GM23338 (cell line): ENCODE measurements at regions not wholly inside any gene's neighbourhood (a gene's known extent, or its start where the extent isn't known, plus 50 kb on each side); places are given as distances from the start of the nearest gene placed in this dataset.

Source experiments
- ATAC-seq: fragments of 200-7000 bp; cut with Tn5 transposase; 3 replicates; pipeline ENCODE4 v1.9.1; 2020
- DNase-seq: peaks from one replicate; pipeline ENCODE4 v3.0.0-alpha.2; 2015; ENCODE audit warnings: low spot score
- H2AFZ ChIP-seq: fragments of 200-600 bp; sonication (generic); 2 replicates; pipeline ENCODE4 v1.8.0; 2016; ENCODE audit warnings: antibody characterized with exemption, mild to moderate bottlenecking, moderate library complexity
- H3F3A ChIP-seq: fragments of 200-600 bp; sonication (generic); replicated peaks from 2 replicates; pipeline ENCODE4 v1.8.0; 2017; ENCODE audit warnings: antibody characterized with exemption, mixed run types, low read depth
- H3K27ac ChIP-seq: fragments of 200-600 bp; sonication (generic); 2 replicates; pipeline ENCODE4 v1.6.1; 2016; ENCODE audit warnings: low read depth
- H3K27me3 ChIP-seq: fragments of 200-600 bp; sonication (generic); 2 replicates; pipeline ENCODE4 v1.8.0; 2016; ENCODE audit warnings: mild to moderate bottlenecking, mixed run types, moderate library complexity; ENCODE audit not compliant: insufficient read depth
- H3K36me3 ChIP-seq: fragments of 200-600 bp; sonication (generic); 2 replicates; pipeline ENCODE4 v1.8.0; 2016; ENCODE audit warnings: mild to moderate bottlenecking; ENCODE audit not compliant: insufficient read depth
- H3K4me1 ChIP-seq: fragments of 200-600 bp; sonication (generic); 2 replicates; pipeline ENCODE4 v1.8.0; 2016; ENCODE audit warnings: mild to moderate bottlenecking, moderate library complexity; ENCODE audit not compliant: insufficient read depth
- H3K4me2 ChIP-seq: fragments of 200-600 bp; sonication (generic); 2 replicates; pipeline ENCODE4 v1.7.1; 2017; ENCODE audit warnings: mixed run types
- H3K4me3 ChIP-seq: fragments of 200-600 bp; sonication (generic); 2 replicates; pipeline ENCODE4 v1.6.1; 2016; ENCODE audit warnings: mixed run types
- H3K79me2 ChIP-seq: fragments of 200-600 bp; sonication (generic); replicated peaks from 2 replicates; pipeline ENCODE4 v1.8.0; 2017; ENCODE audit warnings: mild to moderate bottlenecking; ENCODE audit not compliant: insufficient read depth
- H3K9me2 ChIP-seq: fragments of 200-600 bp; sonication (generic); 2 replicates; pipeline ENCODE4 v1.8.0; 2017; ENCODE audit not compliant: insufficient read depth
- H4K20me1 ChIP-seq: fragments of 200-600 bp; sonication (generic); replicated peaks from 2 replicates; pipeline ENCODE4 v1.8.0; 2017; ENCODE audit warnings: mild to moderate bottlenecking; ENCODE audit not compliant: insufficient read depth
- H3K27ac Mint-ChIP-seq: 2 replicates; pipeline ENCODE4 v1.8.0; 2020; ENCODE audit warnings: inconsistent platforms, mild to moderate bottlenecking, moderate library complexity, mixed read lengths
- H3K27me3 Mint-ChIP-seq: 3 replicates; pipeline ENCODE4 v1.8.0; 2022; ENCODE audit warnings: low read depth, mild to moderate bottlenecking, moderate library complexity, mixed read lengths, inconsistent platforms; ENCODE audit not compliant: insufficient read depth, poor library complexity
- H3K36me3 Mint-ChIP-seq: 3 replicates; pipeline ENCODE4 v1.8.0; 2021; ENCODE audit warnings: low read depth, mild to moderate bottlenecking, inconsistent platforms, moderate library complexity, mixed read lengths
- H3K4me1 Mint-ChIP-seq: 3 replicates; pipeline ENCODE4 v1.8.0; 2020; ENCODE audit warnings: mild to moderate bottlenecking, inconsistent platforms, mixed read lengths
- H3K4me3 Mint-ChIP-seq: 3 replicates; pipeline ENCODE4 v1.8.0; 2021; ENCODE audit warnings: moderate library complexity, mild to moderate bottlenecking, inconsistent platforms, mixed read lengths
- H3K9me3 Mint-ChIP-seq: 3 replicates; pipeline ENCODE4 v1.8.0; 2020; ENCODE audit warnings: moderate library complexity, mild to moderate bottlenecking, inconsistent platforms, mixed read lengths
- CREB1 ChIP-seq: fragments of 250-450 bp; sonication (Bioruptor Pico); IDR thresholded peaks from 2 replicates; pipeline ENCODE4 v1.5.0; 2020; ENCODE audit warnings: low read depth, mild to moderate bottlenecking, moderate library complexity
- EZH2 ChIP-seq: fragments of 200-600 bp; sonication (generic); IDR thresholded peaks from one replicate; pipeline ENCODE4 v1.8.0; 2017; ENCODE audit warnings: antibody characterized with exemption, mild to moderate bottlenecking, low read depth; ENCODE audit not compliant: unreplicated experiment
- JUNB ChIP-seq: IDR thresholded peaks from one replicate; pipeline ENCODE4 v1.6.1; 2016; ENCODE audit warnings: antibody characterized with exemption; ENCODE audit not compliant: unreplicated experiment
- NANOG ChIP-seq: IDR thresholded peaks from 2 replicates; pipeline ENCODE4 v1.6.1; 2016; ENCODE audit warnings: antibody characterized with exemption, borderline replicate concordance
- POLR2AphosphoS5 ChIP-seq: IDR thresholded peaks from 2 replicates; pipeline ENCODE4 v1.6.1; 2016; ENCODE audit warnings: antibody characterized with exemption, low read depth
- REST ChIP-seq: IDR thresholded peaks from one replicate; pipeline ENCODE4 v1.6.1; 2018; ENCODE audit warnings: antibody characterized with exemption; ENCODE audit not compliant: unreplicated experiment
- ZNF114 ChIP-seq: fragments of 250-450 bp; sonication (Bioruptor Pico); IDR thresholded peaks from 2 replicates; pipeline ENCODE4 v1.5.0; 2020; ENCODE audit warnings: mild to moderate bottlenecking, moderate library complexity
- ZNF331 ChIP-seq: fragments of 250-450 bp; sonication (Bioruptor Pico); IDR thresholded peaks from 2 replicates; pipeline ENCODE4 v1.5.0; 2020; ENCODE audit warnings: low read depth, mild to moderate bottlenecking, moderate library complexity
- TF ChIP-seq, protein P1 (sequence below): IDR thresholded peaks from 2 replicates; pipeline ENCODE4 v1.6.1; 2016; ENCODE audit warnings: antibody characterized with exemption
- TF ChIP-seq, protein P2 (sequence below): fragments of 250-450 bp; sonication (Bioruptor Pico); IDR thresholded peaks from 2 replicates; pipeline ENCODE4 v1.5.0; 2020; ENCODE audit warnings: mild to moderate bottlenecking, moderate library complexity

DNA sequence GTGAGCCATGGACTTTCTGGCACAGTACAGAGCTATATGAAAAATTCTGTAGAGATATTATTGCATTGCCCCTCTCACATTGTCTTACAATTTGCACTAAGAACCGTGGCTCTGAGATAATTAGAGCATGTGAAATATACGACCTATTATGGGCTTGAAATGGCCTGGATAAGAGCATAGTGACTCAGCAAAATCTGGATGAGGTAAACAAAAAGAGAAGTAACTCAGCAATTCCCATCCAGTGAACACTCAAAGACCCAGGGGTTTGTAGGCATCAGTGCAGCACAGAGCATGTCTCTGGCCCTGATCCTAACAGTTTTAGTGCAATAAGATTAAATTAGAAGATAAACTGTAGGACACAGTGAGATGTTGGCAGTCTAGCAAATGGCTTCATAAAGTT is 317.2 kb upstream of the MYOCD start:
- H3K36me3 ChIP-seq = no peaks in the 10 kb centered on the region
- H3K4me1 ChIP-seq = no peaks in the 10 kb centered on the region
- Mint-ChIP-seq H3K4me3 (no peak overlapping the region), H3K27me3 (peaks cover 3% of the 10 kb centered on the region), H3K27ac (peak overlapping the region; percentile 69; the same call in 1 of the 2 replicates), H3K36me3 (no peaks in the 10 kb centered on the region), H3K9me3 (no peaks in the 10 kb centered on the region; the same call in 2 of the 3 replicates), H3K4me1 (no peaks in the 10 kb centered on the region)
- peaks cover 9% of the 10 kb centered on the region for H3K9me2 ChIP-seq
- no peak overlapping the region for H3K27ac ChIP-seq
- no peaks in the 10 kb centered on the region for H4K20me1 ChIP-seq
- no peak for ATAC-seq
- no peaks in the 10 kb centered on the region for H3F3A ChIP-seq
- TF ChIP-seq EZH2 (no peak), CREB1 (CRISPR knock-in tag) (no peak), POLR2AphosphoS5 (no peak)
- TF ChIP-seq, protein P1, sequence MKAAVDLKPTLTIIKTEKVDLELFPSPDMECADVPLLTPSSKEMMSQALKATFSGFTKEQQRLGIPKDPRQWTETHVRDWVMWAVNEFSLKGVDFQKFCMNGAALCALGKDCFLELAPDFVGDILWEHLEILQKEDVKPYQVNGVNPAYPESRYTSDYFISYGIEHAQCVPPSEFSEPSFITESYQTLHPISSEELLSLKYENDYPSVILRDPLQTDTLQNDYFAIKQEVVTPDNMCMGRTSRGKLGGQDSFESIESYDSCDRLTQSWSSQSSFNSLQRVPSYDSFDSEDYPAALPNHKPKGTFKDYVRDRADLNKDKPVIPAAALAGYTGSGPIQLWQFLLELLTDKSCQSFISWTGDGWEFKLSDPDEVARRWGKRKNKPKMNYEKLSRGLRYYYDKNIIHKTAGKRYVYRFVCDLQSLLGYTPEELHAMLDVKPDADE = no peak
- TF ChIP-seq, protein P2, sequence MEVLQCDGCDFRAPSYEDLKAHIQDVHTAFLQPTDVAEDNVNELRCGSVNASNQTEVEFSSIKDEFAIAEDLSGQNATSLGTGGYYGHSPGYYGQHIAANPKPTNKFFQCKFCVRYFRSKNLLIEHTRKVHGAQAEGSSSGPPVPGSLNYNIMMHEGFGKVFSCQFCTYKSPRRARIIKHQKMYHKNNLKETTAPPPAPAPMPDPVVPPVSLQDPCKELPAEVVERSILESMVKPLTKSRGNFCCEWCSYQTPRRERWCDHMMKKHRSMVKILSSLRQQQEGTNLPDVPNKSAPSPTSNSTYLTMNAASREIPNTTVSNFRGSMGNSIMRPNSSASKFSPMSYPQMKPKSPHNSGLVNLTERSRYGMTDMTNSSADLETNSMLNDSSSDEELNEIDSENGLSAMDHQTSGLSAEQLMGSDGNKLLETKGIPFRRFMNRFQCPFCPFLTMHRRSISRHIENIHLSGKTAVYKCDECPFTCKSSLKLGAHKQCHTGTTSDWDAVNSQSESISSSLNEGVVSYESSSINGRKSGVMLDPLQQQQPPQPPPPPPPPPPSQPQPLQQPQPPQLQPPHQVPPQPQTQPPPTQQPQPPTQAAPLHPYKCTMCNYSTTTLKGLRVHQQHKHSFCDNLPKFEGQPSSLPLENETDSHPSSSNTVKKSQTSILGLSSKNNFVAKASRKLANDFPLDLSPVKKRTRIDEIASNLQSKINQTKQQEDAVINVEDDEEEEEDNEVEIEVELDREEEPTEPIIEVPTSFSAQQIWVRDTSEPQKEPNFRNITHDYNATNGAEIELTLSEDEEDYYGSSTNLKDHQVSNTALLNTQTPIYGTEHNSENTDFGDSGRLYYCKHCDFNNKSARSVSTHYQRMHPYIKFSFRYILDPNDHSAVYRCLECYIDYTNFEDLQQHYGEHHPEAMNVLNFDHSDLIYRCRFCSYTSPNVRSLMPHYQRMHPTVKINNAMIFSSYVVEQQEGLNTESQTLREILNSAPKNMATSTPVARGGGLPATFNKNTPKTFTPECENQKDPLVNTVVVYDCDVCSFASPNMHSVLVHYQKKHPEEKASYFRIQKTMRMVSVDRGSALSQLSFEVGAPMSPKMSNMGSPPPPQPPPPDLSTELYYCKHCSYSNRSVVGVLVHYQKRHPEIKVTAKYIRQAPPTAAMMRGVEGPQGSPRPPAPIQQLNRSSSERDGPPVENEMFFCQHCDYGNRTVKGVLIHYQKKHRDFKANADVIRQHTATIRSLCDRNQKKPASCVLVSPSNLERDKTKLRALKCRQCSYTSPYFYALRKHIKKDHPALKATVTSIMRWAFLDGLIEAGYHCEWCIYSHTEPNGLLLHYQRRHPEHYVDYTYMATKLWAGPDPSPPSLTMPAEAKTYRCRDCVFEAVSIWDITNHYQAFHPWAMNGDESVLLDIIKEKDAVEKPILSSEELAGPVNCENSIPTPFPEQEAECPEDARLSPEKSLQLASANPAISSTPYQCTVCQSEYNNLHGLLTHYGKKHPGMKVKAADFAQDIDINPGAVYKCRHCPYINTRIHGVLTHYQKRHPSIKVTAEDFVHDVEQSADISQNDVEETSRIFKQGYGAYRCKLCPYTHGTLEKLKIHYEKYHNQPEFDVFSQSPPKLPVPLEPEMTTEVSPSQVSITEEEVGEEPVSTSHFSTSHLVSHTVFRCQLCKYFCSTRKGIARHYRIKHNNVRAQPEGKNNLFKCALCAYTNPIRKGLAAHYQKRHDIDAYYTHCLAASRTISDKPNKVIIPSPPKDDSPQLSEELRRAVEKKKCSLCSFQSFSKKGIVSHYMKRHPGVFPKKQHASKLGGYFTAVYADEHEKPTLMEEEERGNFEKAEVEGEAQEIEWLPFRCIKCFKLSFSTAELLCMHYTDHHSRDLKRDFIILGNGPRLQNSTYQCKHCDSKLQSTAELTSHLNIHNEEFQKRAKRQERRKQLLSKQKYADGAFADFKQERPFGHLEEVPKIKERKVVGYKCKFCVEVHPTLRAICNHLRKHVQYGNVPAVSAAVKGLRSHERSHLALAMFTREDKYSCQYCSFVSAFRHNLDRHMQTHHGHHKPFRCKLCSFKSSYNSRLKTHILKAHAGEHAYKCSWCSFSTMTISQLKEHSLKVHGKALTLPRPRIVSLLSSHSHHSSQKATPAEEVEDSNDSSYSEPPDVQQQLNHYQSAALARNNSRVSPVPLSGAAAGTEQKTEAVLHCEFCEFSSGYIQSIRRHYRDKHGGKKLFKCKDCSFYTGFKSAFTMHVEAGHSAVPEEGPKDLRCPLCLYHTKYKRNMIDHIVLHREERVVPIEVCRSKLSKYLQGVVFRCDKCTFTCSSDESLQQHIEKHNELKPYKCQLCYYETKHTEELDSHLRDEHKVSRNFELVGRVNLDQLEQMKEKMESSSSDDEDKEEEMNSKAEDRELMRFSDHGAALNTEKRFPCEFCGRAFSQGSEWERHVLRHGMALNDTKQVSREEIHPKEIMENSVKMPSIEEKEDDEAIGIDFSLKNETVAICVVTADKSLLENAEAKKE (CRISPR knock-in tag) = no peak
- H3K4me2 ChIP-seq = no peak overlapping the region
- no peaks in the 10 kb centered on the region for H3K79me2 ChIP-seq
- DNase-seq = no peak
- H2AFZ ChIP-seq = peak overlapping the region; percentile 84; the same call in 1 of the 2 replicates
- H3K27me3 ChIP-seq = no peaks in the 10 kb centered on the region
- no peak overlapping the region for H3K4me3 ChIP-seq

DNA sequence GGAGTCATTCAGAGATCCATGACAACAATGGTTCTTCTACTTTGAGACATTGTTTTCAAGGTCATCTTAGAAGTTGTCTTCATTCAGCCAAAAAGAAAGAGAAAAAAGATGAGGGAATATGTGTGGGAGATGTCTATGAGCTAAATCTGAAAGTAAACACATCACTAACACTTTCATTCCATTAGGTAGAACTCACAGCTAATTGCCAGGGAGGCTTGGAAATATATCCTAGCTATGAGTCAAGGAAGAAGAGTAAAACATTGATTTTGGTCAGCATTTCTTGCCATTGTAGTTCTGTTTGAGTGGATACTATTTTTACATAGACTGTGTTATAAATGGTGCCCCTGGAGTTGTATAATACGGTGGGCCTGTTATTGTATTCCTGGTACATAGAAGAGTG is 316.4 kb upstream of the MYOCD start:
- H3F3A ChIP-seq = no peaks in the 10 kb centered on the region
- no peaks in the 10 kb centered on the region for H3K36me3 ChIP-seq
- Mint-ChIP-seq H3K27me3 (peaks cover 1% of the 10 kb centered on the region), H3K36me3 (no peaks in the 10 kb centered on the region), H3K9me3 (no peaks in the 10 kb centered on the region; the same call in 2 of the 3 replicates), H3K4me3 (no peak overlapping the region), H3K27ac (no peak overlapping the region), H3K4me1 (no peaks in the 10 kb centered on the region)
- no peaks in the 10 kb centered on the region for H3K27me3 ChIP-seq
- peaks cover 9% of the 10 kb centered on the region for H3K9me2 ChIP-seq
- H3K4me1 ChIP-seq = no peaks in the 10 kb centered on the region
- H3K4me2 ChIP-seq = no peak overlapping the region
- H3K79me2 ChIP-seq = no peaks in the 10 kb centered on the region
- H4K20me1 ChIP-seq = no peaks in the 10 kb centered on the region
- no peak overlapping the region for H3K4me3 ChIP-seq
- H2AFZ ChIP-seq = no peak overlapping the region
- no peak for ATAC-seq
- no peak for DNase-seq
- no peak overlapping the region for H3K27ac ChIP-seq
- TF ChIP-seq CREB1 (CRISPR knock-in tag) = no peak
- TF ChIP-seq, protein P1 = no peak
- no peak for TF ChIP-seq JUNB
- TF ChIP-seq NANOG = no peak
- no peak for TF ChIP-seq ZNF114 (CRISPR knock-in tag)
- TF ChIP-seq ZNF331 (CRISPR knock-in tag) = no peak
- no peak for TF ChIP-seq REST
- no peak for TF ChIP-seq EZH2
- no peak for TF ChIP-seq POLR2AphosphoS5
